Esophagus muscularis mucosa (tissue), 3 donors: ENCODE measurements at regions not wholly inside any gene's neighbourhood (a gene's known extent, or its start where the extent isn't known, plus 50 kb on each side); places are given as distances from the start of the nearest gene placed in this dataset.

Source experiments
- CTCF ChIP-seq, 3 experiments: fragments of 200-600 bp in 2 of 3; fragments of 450-650 bp in 1 of 3; sonication (generic) in 2 of 3; IDR thresholded peaks; one replicate each; pipeline ENCODE4 v1.5.1; 2017 to 2019; ENCODE audit warnings: antibody characterized with exemption in 3 of 3, mild to moderate bottlenecking in 2 of 3, moderate library complexity in 1 of 3
- POLR2A ChIP-seq: fragments of 450-650 bp; IDR thresholded peaks from one replicate; pipeline ENCODE4 v1.6.1; 2017; ENCODE audit warnings: antibody characterized with exemption, moderate library complexity, mild to moderate bottlenecking, low read depth

- TF ChIP-seq CTCF (IDR thresholded peaks at IDR 0.05) (no peak), POLR2A (no peak)
These were observed 81.0 kb downstream of the GPX5 start for GRCh38 chr6:28606424-28607391.
